Thyroid gland (tissue), 4 donors: ENCODE measurements at regions not wholly inside any gene's neighbourhood (a gene's known extent, or its start where the extent isn't known, plus 50 kb on each side); places are given as distances from the start of the nearest gene placed in this dataset.

Source experiments
- CTCF ChIP-seq, 6 experiments: fragments of 200-600 bp in 3 of 6; fragments of 450-650 bp in 3 of 6; sonication (generic) in 3 of 6; IDR thresholded peaks; one replicate each; pipeline ENCODE4 v1.5.1; 2016 to 2019; ENCODE audit warnings: antibody characterized with exemption in 6 of 6, mild to moderate bottlenecking in 2 of 6, inconsistent platforms in 1 of 6, moderate library complexity in 1 of 6
- POLR2A ChIP-seq, 2 donors: fragments of 450-650 bp; IDR thresholded peaks; one replicate each; pipeline ENCODE4 v1.6.1; 2017; ENCODE audit warnings: antibody characterized with exemption in 2 of 2, mild to moderate bottlenecking in 2 of 2, moderate library complexity in 1 of 2

DNA sequence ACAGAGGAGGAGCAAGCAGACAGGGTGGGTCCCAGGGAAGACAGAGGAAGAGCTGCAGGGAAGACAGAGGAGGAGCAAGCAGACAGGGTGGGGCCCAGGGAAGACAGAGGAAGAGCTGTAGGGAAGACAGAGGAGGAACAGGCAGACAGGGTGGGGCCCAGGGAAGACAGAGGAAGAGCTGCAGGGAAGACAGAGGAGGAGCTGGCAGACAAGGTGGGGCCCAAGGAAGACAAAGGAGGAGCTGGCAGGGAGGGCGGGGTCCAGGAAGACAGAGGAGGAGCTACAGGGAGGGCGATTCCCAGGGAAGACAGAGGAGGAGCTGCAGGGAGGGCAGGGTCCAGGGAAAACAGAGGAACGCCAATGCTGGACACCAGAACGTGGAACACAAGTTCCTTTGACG, 66.5 kb downstream of the PLXNA1 start:
- TF ChIP-seq CTCF (IDR thresholded peaks at IDR 0.05) = no peak
- no peak for TF ChIP-seq POLR2A (IDR thresholded peaks at IDR 0.05)
